HL-60 (cell line): ENCODE measurements at regions not wholly inside any gene's neighbourhood (a gene's known extent, or its start where the extent isn't known, plus 50 kb on each side); places are given as distances from the start of the nearest gene placed in this dataset.

ENCODE experiments used
- DNase-seq, 2 experiments: peaks; one replicate each; pipeline ENCODE4 v3.0.0-alpha.2; 2010 to 2020; ENCODE audit warnings: low read depth in 1 of 2, low spot score in 1 of 2
- H3K27ac ChIP-seq: fragments of 250-450 bp; sonication (Bioruptor Pico); replicated peaks from 2 replicates; pipeline ENCODE4 v1.5.1; 2020; ENCODE audit warnings: mild to moderate bottlenecking, moderate library complexity
- H3K27me3 ChIP-seq: fragments of 250-450 bp; sonication (Bioruptor Pico); 2 replicates; pipeline ENCODE4 v1.5.1; 2021; ENCODE audit warnings: mild to moderate bottlenecking, moderate library complexity; ENCODE audit not compliant: insufficient read depth, poor library complexity, severe bottlenecking
- H3K4me3 ChIP-seq: replicated peaks from 2 replicates; pipeline ENCODE4 v1.5.1; 2011; ENCODE audit warnings: mild to moderate bottlenecking, control low read depth, low read length; ENCODE audit not compliant: insufficient read depth
- CTCF ChIP-seq: IDR thresholded peaks from one replicate; pipeline ENCODE4 v1.5.1; 2011; ENCODE audit warnings: low read length, control low read depth, inconsistent platforms; ENCODE audit not compliant: insufficient read depth
- GABPA ChIP-seq: IDR thresholded peaks from 2 replicates; pipeline ENCODE4 v1.6.1; 2012; ENCODE audit warnings: low read depth
- POLR2AphosphoS5 ChIP-seq: IDR thresholded peaks from 2 replicates; pipeline ENCODE4 v1.6.1; 2012; ENCODE audit warnings: low read depth
- SPI1 ChIP-seq: IDR thresholded peaks from 2 replicates; pipeline ENCODE4 v1.6.1; 2012; ENCODE audit warnings: low read depth, mild to moderate bottlenecking, borderline replicate concordance
- TF ChIP-seq, protein P1 (sequence below): IDR thresholded peaks from 2 replicates; pipeline ENCODE4 v1.6.1; 2012; ENCODE audit warnings: low read depth; ENCODE audit not compliant: insufficient replicate concordance

GRCh38 chr13:39910833-39911232 is 255.4 kb downstream of the COG6 start:
- Histone ChIP-seq H3K27me3 (peaks cover 8% of the 10 kb centered on the region), H3K4me3 (no peak overlapping the region), H3K27ac (no peak overlapping the region)
- TF ChIP-seq CTCF (no peak), GABPA (no peak)
- no peak for DNase-seq

DNA sequence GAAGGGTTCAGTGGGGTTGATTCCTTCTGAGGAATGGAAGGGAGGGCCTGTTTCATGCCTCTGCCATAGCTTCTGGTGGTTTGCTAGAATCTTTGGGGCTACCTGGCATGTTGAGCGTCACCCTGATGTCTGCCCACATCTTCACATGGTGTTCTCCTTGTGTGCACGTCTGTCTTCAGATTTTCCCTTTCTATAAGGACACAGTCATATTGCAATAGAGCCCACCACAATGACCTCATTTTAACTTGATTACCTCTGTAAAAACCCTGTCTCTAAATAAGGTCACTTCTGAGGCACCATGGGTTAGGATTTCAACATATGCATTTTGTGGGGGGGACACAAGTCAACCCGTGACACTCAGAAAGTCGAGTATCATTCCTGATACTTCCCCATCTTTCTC is 257.9 kb downstream of the COG6 start:
- H3K27ac ChIP-seq = no peak overlapping the region
- H3K4me3 ChIP-seq = no peak overlapping the region
- DNase-seq = no peak
- peaks cover 8% of the 10 kb centered on the region for H3K27me3 ChIP-seq
- TF ChIP-seq CTCF (no peak), POLR2AphosphoS5 (no peak), GABPA (no peak), SPI1 (no peak)
- TF ChIP-seq, protein P1, sequence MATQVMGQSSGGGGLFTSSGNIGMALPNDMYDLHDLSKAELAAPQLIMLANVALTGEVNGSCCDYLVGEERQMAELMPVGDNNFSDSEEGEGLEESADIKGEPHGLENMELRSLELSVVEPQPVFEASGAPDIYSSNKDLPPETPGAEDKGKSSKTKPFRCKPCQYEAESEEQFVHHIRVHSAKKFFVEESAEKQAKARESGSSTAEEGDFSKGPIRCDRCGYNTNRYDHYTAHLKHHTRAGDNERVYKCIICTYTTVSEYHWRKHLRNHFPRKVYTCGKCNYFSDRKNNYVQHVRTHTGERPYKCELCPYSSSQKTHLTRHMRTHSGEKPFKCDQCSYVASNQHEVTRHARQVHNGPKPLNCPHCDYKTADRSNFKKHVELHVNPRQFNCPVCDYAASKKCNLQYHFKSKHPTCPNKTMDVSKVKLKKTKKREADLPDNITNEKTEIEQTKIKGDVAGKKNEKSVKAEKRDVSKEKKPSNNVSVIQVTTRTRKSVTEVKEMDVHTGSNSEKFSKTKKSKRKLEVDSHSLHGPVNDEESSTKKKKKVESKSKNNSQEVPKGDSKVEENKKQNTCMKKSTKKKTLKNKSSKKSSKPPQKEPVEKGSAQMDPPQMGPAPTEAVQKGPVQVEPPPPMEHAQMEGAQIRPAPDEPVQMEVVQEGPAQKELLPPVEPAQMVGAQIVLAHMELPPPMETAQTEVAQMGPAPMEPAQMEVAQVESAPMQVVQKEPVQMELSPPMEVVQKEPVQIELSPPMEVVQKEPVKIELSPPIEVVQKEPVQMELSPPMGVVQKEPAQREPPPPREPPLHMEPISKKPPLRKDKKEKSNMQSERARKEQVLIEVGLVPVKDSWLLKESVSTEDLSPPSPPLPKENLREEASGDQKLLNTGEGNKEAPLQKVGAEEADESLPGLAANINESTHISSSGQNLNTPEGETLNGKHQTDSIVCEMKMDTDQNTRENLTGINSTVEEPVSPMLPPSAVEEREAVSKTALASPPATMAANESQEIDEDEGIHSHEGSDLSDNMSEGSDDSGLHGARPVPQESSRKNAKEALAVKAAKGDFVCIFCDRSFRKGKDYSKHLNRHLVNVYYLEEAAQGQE = no peak

GRCh38 chr13:39913928-39914327 is 258.5 kb downstream of the COG6 start:
- Histone ChIP-seq H3K4me3 (no peak overlapping the region), H3K27me3 (peaks cover 8% of the 10 kb centered on the region), H3K27ac (no peak overlapping the region)
- TF ChIP-seq, protein P1 = no peak
- TF ChIP-seq POLR2AphosphoS5 (no peak), GABPA (no peak), CTCF (no peak), SPI1 (no peak)
- DNase-seq = no peak

GRCh38 chr13:39915418-39915817 is 260.0 kb downstream of the COG6 start:
- DNase-seq = no peak
- TF ChIP-seq CTCF (no peak), POLR2AphosphoS5 (no peak), SPI1 (no peak), GABPA (no peak)
- TF ChIP-seq, protein P1 = no peak
- peaks cover 8% of the 10 kb centered on the region for H3K27me3 ChIP-seq
- H3K27ac ChIP-seq = no peak overlapping the region
- no peak overlapping the region for H3K4me3 ChIP-seq
